Ishikawa (cell line): ENCODE measurements at regions not wholly inside any gene's neighbourhood (a gene's known extent, or its start where the extent isn't known, plus 50 kb on each side); places are given as distances from the start of the nearest gene placed in this dataset.

Experiments used
- CEBPB ChIP-seq: IDR thresholded peaks from 2 replicates; pipeline ENCODE4 v1.6.1; 2012
- CREB1 ChIP-seq: IDR thresholded peaks from 2 replicates; pipeline ENCODE4 v1.6.1; 2012; ENCODE audit warnings: low read depth
- EGR1 ChIP-seq: IDR thresholded peaks from 2 replicates; pipeline ENCODE4 v1.6.1; 2012
- EP300 ChIP-seq: IDR thresholded peaks from 2 replicates; pipeline ENCODE4 v1.6.1; 2012; ENCODE audit warnings: borderline replicate concordance
- FOXM1 ChIP-seq: IDR thresholded peaks from 2 replicates; pipeline ENCODE4 v1.6.1; 2012; ENCODE audit warnings: low read depth, borderline replicate concordance
- NFIC ChIP-seq: IDR thresholded peaks from 2 replicates; pipeline ENCODE4 v1.6.1; 2012
- RAD21 ChIP-seq: IDR thresholded peaks from 2 replicates; pipeline ENCODE4 v1.6.1; 2012; ENCODE audit warnings: low read depth
- REST ChIP-seq: IDR thresholded peaks from 2 replicates; pipeline ENCODE4 v1.6.1; 2012; ENCODE audit warnings: low read depth, mild to moderate bottlenecking
- TAF1 ChIP-seq: IDR thresholded peaks from 2 replicates; pipeline ENCODE4 v1.6.1; 2012; ENCODE audit warnings: low read depth, mild to moderate bottlenecking
- TCF12 ChIP-seq: IDR thresholded peaks from 2 replicates; pipeline ENCODE4 v1.6.1; 2012; ENCODE audit warnings: low read depth
- TEAD4 ChIP-seq: IDR thresholded peaks from 2 replicates; pipeline ENCODE4 v1.6.1; 2012
- YY1 ChIP-seq: IDR thresholded peaks from 2 replicates; pipeline ENCODE4 v1.6.1; 2012; ENCODE audit warnings: low read depth
- ZBTB7A ChIP-seq: IDR thresholded peaks from 2 replicates; pipeline ENCODE4 v1.6.1; 2012; ENCODE audit warnings: low read depth
- TF ChIP-seq, protein P1 (sequence below): IDR thresholded peaks from 2 replicates; pipeline ENCODE4 v1.6.1; 2012
- TF ChIP-seq, protein P2 (sequence below): IDR thresholded peaks from 2 replicates; pipeline ENCODE4 v1.6.1; 2012

DNA sequence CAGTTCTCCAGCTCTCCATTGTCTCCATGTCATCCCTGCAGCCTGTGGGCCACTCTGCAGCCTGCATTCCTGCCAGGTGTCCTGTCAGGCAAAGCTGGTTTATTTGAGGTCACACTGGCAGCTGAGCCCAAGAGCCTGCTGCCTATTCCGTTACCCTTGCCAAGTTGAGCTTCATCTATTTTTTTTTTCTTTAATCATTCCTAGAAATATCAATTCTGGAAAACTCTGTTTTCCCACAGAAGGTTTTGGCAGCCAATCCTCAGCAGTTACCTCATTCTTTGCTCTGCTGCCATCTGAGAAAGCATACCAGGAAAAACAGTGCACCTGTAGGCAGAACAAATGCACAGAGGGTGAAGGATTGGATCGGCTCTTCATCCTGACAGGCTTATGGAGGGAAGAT lies 411.0 kb upstream of the ACVR2A start:
- TF ChIP-seq, protein P1, sequence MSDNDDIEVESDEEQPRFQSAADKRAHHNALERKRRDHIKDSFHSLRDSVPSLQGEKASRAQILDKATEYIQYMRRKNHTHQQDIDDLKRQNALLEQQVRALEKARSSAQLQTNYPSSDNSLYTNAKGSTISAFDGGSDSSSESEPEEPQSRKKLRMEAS, result no peak
- TF ChIP-seq REST, result no peak
- no peak for TF ChIP-seq FOXM1
- TF ChIP-seq EP300, result no peak
- no peak for TF ChIP-seq TAF1
- TF ChIP-seq ZBTB7A, result no peak
- TF ChIP-seq NFIC, result no peak
- no peak for TF ChIP-seq TCF12
- no peak for TF ChIP-seq CREB1
- no peak for TF ChIP-seq YY1
- TF ChIP-seq, protein P2, sequence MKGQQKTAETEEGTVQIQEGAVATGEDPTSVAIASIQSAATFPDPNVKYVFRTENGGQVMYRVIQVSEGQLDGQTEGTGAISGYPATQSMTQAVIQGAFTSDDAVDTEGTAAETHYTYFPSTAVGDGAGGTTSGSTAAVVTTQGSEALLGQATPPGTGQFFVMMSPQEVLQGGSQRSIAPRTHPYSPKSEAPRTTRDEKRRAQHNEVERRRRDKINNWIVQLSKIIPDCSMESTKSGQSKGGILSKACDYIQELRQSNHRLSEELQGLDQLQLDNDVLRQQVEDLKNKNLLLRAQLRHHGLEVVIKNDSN, result no peak
- TF ChIP-seq CEBPB, result no peak
- no peak for TF ChIP-seq TEAD4
- TF ChIP-seq RAD21, result no peak
- TF ChIP-seq EGR1, result no peak

DNA sequence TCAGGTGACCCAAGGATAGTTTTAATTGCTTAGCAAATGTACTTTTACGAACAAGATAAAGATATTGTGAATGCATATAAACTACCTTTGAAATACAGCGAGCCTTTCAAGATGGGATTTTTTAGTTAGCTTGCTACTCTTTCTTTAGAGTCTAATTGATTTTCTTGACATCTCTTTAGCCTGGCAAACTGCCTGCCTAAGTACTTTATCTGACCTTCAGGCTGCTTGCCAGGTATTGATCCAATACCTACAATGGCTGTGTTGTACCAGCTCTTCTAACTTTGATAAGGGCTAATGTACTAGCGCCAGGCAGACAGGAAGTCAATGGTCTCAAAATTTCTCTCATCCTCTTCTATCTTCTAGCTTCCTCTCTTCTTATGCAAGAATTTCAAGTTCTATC lies 414.4 kb upstream of the ACVR2A start:
- TF ChIP-seq RAD21 (no peak), EP300 (no peak), EGR1 (no peak), TEAD4 (no peak), CEBPB (no peak), FOXM1 (no peak), TCF12 (no peak), CREB1 (no peak), NFIC (no peak), ZBTB7A (no peak), TAF1 (no peak), YY1 (no peak)
- TF ChIP-seq, protein P2, result no peak
- TF ChIP-seq, protein P1, result no peak

DNA sequence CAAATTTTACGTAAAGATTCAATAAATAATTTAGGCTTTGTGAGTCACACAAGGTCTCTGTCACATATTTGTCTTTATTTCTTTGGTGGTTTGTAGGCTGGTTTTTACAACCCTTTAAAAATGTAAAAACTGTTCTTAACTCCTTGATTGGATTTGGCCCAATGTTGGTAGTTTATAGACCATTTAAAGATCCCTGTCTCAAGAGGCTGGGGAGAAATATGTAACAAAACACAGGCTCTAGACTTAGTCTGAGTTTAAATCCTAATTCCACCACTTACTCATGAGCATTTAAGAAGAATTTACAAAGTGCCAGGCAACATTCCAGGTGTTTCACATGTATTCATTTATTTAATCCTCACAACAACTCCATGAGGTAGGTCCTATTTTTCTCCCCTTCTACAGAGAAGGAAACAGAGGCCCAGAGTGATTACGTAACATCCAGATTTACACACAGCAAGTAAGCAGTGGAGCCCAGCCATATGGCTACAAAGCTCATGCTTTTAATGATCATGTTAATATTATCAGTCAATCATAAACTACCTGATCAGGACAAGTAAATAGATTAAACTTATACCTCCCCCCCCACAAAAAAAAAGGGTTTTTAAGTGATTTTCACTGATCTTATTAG lies 416.6 kb upstream of the ACVR2A start:
- TF ChIP-seq EP300 (no peak), CEBPB (peak; percentile 53; the same call in 1 of the 2 replicates)

DNA sequence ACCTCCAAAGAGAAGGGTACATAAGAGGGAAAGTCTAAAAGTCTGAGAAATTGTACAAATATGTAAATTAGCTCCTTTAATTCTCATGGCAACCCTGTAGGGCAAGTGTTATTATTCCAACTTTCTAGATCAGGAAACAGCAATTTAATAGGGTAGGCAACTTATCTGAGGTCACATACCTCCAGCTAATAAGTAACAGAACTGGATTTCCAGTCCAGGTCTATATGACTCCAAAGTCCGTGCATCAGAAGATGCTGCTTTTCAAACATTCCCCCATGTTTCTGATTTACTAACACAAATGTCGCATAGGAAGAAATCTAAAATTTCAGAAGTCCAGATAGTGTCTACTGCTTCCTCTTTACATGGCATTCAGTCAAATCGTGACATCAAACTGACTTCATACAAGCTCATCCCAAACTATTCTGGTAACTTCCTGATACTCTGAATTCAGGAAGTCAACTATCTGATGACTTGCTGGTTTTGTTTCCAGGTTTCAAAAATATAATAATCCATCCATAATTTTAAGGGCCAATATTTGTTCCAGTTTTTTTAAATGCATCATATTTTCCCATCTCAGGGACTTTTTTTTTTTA lies 419.3 kb upstream of the ACVR2A start:
- no peak for TF ChIP-seq REST
- TF ChIP-seq TCF12, result no peak
- no peak for TF ChIP-seq TAF1
- no peak for TF ChIP-seq TEAD4
- TF ChIP-seq ZBTB7A, result no peak
- TF ChIP-seq EGR1, result no peak
- TF ChIP-seq EP300, result no peak
- TF ChIP-seq FOXM1, result no peak
- TF ChIP-seq, protein P2, result no peak
- no peak for TF ChIP-seq NFIC
- no peak for TF ChIP-seq CEBPB
- no peak for TF ChIP-seq CREB1
- TF ChIP-seq, protein P1, result no peak
- TF ChIP-seq YY1, result no peak
- TF ChIP-seq RAD21, result no peak

DNA sequence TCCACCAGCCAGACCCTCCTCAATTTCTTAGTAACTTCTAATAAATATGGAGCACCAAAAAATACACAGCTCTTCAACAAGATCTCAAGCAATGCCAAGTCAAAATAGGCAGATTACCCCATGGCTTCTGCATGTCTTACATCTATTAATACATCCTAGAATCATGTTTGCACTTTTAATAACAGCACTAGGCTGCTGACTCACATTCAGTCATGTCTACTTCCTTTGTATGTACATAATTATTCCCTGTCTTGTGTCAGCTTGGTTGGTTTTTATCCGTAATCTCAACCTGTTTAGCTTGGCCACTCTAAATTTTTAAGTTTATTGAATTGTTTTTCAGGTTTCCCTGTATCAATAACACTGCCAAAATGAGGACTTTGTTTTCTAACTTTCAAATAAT lies 420.1 kb upstream of the ACVR2A start:
- no peak for TF ChIP-seq EP300
- TF ChIP-seq CREB1, result no peak
- no peak for TF ChIP-seq FOXM1
- TF ChIP-seq ZBTB7A, result no peak
- TF ChIP-seq, protein P2, result no peak
- TF ChIP-seq, protein P1, result no peak
- TF ChIP-seq TCF12, result no peak
- no peak for TF ChIP-seq EGR1
- TF ChIP-seq RAD21, result no peak
- TF ChIP-seq TEAD4, result no peak
- TF ChIP-seq YY1, result no peak
- no peak for TF ChIP-seq NFIC
- TF ChIP-seq REST, result no peak
- TF ChIP-seq TAF1, result no peak
- no peak for TF ChIP-seq CEBPB
